GM12878 (cell line): ENCODE measurements at regions not wholly inside any gene's neighbourhood (a gene's known extent, or its start where the extent isn't known, plus 50 kb on each side); places are given as distances from the start of the nearest gene placed in this dataset.

Experiments used
- ATAC-seq: fragments of 200-7000 bp; cut with Tn5 transposase; 3 replicates; pipeline ENCODE4 v1.9.1; 2020; ENCODE audit warnings: mild to moderate bottlenecking, moderate library complexity
- BruUV-seq: library from RNA; stranded (reverse); fragments of 400-500 nt; replicated peaks from 2 replicates; lab custom pipeline; 2021; lab: Mats Ljungman, UMichigan
- CTCF ChIA-PET: fragments of 300-600 bp; sonication (Branson Sonifier 250); formaldehyde crosslinking; extraction: SDS; loops from one replicate; lab custom pipeline; 2021; ENCODE audit warnings: inconsistent platforms; lab: Yijun Ruan, JAX
- POLR2A ChIA-PET: fragments of 350-600 bp; formaldehyde crosslinking; extraction: SDS; loops from one replicate; lab custom pipeline; 2021; ENCODE audit warnings: inconsistent platforms; lab: Charles Lee
- RAD21 ChIA-PET: fragments of 300-600 bp; sonication (Branson Sonifier 250); formaldehyde crosslinking; loops from one replicate; lab custom pipeline; 2023; ENCODE audit warnings: antibody characterized with exemption; ENCODE audit not compliant: unreplicated experiment; lab: Charles Lee
- SMC1A ChIA-PET: fragments of 300-600 bp; sonication (Branson Sonifier 250); formaldehyde crosslinking; loops from one replicate; lab custom pipeline; 2023; ENCODE audit not compliant: unreplicated experiment, uncharacterized antibody; lab: Charles Lee
- DNase-seq: peaks from one replicate; pipeline ENCODE4 v3.0.0-alpha.2; 2011; ENCODE audit warnings: low read depth, low spot score
- FAIRE-seq: peaks from 3 replicates; lab custom pipeline; 2011; peaks lifted over from hg19 to GRCh38; lab: Jason Lieb, UNC
- H2AFZ ChIP-seq: 2 replicates; pipeline ENCODE4 v1.6.0; 2011; ENCODE audit warnings: low read depth, low read length, control low read depth; ENCODE audit not compliant: control insufficient read depth
- H3K27ac ChIP-seq: 2 replicates; pipeline ENCODE4 v1.5.1; 2011; ENCODE audit warnings: control low read depth; ENCODE audit not compliant: control insufficient read depth, insufficient read depth
- H3K27me3 ChIP-seq, 2 experiments: replicated peaks in 1 of 2; 2 replicates each; pipeline versions ENCODE4 v1.6.0 to v1.6.1; 2011; ENCODE audit warnings: low read length in 1 of 2; ENCODE audit not compliant: control insufficient read depth in 2 of 2, insufficient read depth in 2 of 2
- H3K36me3 ChIP-seq, 2 experiments: 2 replicates each; pipeline ENCODE4 v1.5.1; 2011; ENCODE audit warnings: low read length in 1 of 2; ENCODE audit not compliant: control insufficient read depth in 2 of 2, insufficient read depth in 2 of 2
- H3K4me1 ChIP-seq: 2 replicates; pipeline ENCODE4 v1.6.1; 2011; ENCODE audit warnings: mild to moderate bottlenecking, low read length, moderate library complexity, mixed read lengths; ENCODE audit not compliant: control insufficient read depth, insufficient read depth
- H3K4me2 ChIP-seq: 2 replicates; pipeline ENCODE4 v1.6.0; 2011; ENCODE audit warnings: control low read depth; ENCODE audit not compliant: control insufficient read depth, insufficient read depth
- H3K4me3 ChIP-seq: fragments of 200-600 bp; sonication (generic); 2 replicates; pipeline ENCODE4 v1.5.1; 2016
- H3K79me2 ChIP-seq: 2 replicates; pipeline ENCODE4 v1.6.0; 2011; ENCODE audit warnings: low read length; ENCODE audit not compliant: control insufficient read depth, insufficient read depth
- H3K9ac ChIP-seq: 2 replicates; pipeline ENCODE4 v1.8.0; 2011; ENCODE audit warnings: low read length, control low read depth, mixed read lengths; ENCODE audit not compliant: control insufficient read depth, insufficient read depth
- H3K9me3 ChIP-seq: replicated peaks from 3 replicates; pipeline ENCODE4 v1.5.1; 2011; ENCODE audit warnings: mild to moderate bottlenecking, low read length; ENCODE audit not compliant: control insufficient read depth, insufficient read depth
- H4K20me1 ChIP-seq: 2 replicates; pipeline ENCODE4 v1.6.0; 2011; ENCODE audit not compliant: control insufficient read depth, insufficient read depth
- CREM ChIP-seq: IDR thresholded peaks from 2 replicates; pipeline ENCODE4 v1.6.1; 2014; ENCODE audit warnings: antibody characterized with exemption, low read depth
- GATAD2B ChIP-seq: fragments of 450-650 bp; conservative IDR thresholded peaks from 2 replicates; pipeline ENCODE4 v1.6.1; 2017; ENCODE audit warnings: low read depth, mild to moderate bottlenecking, moderate library complexity
- POLR2AphosphoS2 ChIP-seq: IDR thresholded peaks from 2 replicates; pipeline ENCODE4 v1.6.1; 2011; ENCODE audit warnings: low read depth, mild to moderate bottlenecking, low read length, improper control_type of control experiment, moderate library complexity
- RFX5 ChIP-seq: IDR thresholded peaks from 2 replicates; pipeline ENCODE4 v1.6.1; 2011; ENCODE audit warnings: low read depth, low read length, improper control_type of control experiment
- SIN3A ChIP-seq: IDR thresholded peaks from 2 replicates; pipeline ENCODE4 v1.6.1; 2012; ENCODE audit warnings: low read depth, low read length, improper control_type of control experiment
- SMAD5 ChIP-seq: IDR thresholded peaks from 2 replicates; pipeline ENCODE4 v1.6.1; 2016; ENCODE audit warnings: antibody characterized with exemption, low read depth
- SUZ12 ChIP-seq: fragments of 200-600 bp; sonication (generic); IDR thresholded peaks from one replicate; pipeline ENCODE4 v1.6.1; 2018; ENCODE audit warnings: antibody characterized with exemption, mild to moderate bottlenecking; ENCODE audit not compliant: unreplicated experiment
- TARDBP ChIP-seq: IDR thresholded peaks from 2 replicates; pipeline ENCODE4 v1.6.1; 2016; ENCODE audit warnings: borderline replicate concordance
- ZBED1 ChIP-seq: IDR thresholded peaks from 2 replicates; pipeline ENCODE4 v1.6.1; 2016; ENCODE audit warnings: borderline replicate concordance
- WGBS: methylation state at CpG from one replicate; pipeline ENCODE4 v1.1.6; 2016; ENCODE audit warnings: low lambda C conversion rate; ENCODE audit not compliant: insufficient replicate concordance, insufficient coverage; ENCODE audit errors: missing lambda C conversion rate; 5-methylcytosine and 5-hydroxymethylcytosine counted together
- in situ Hi-C: fragments of 300-500 bp; cut with MboI; formaldehyde crosslinking; loops from 9 replicates; pipeline ENCODE4 v1.14.3; 2018; ENCODE audit warnings: mixed read lengths
- intact Hi-C: fragments of 100-400 bp; cut with micrococcal nuclease; formaldehyde crosslinking; loops from one replicate; pipeline ENCODE4 v1.14.2; 2022; ENCODE audit not compliant: unreplicated experiment
- TF ChIP-seq, protein P1 (sequence below), 3 experiments: IDR thresholded peaks in 2 of 3; conservative IDR thresholded peaks in 1 of 3; 2 replicates each; pipeline ENCODE4 v1.5.1; 2011; ENCODE audit warnings: low read depth in 3 of 3, low read length in 3 of 3, mild to moderate bottlenecking in 3 of 3, control low read depth in 2 of 3, moderate library complexity in 2 of 3, inconsistent platforms in 1 of 3, mixed read lengths in 1 of 3; ENCODE audit not compliant: control insufficient read depth in 2 of 3, insufficient read depth in 1 of 3; ENCODE audit errors: extremely low read depth in 1 of 3
- TF ChIP-seq, protein P2 (sequence below): fragments of 450-650 bp; IDR thresholded peaks from 2 replicates; pipeline ENCODE4 v1.6.1; 2018; ENCODE audit warnings: borderline replicate concordance, mild to moderate bottlenecking; ENCODE audit not compliant: partially characterized antibody
- TF ChIP-seq, protein P3 (sequence below): fragments of 150-350 bp; IDR thresholded peaks from 2 replicates; pipeline ENCODE4 v1.6.1; 2016; ENCODE audit warnings: low read depth, low read length

DNA sequence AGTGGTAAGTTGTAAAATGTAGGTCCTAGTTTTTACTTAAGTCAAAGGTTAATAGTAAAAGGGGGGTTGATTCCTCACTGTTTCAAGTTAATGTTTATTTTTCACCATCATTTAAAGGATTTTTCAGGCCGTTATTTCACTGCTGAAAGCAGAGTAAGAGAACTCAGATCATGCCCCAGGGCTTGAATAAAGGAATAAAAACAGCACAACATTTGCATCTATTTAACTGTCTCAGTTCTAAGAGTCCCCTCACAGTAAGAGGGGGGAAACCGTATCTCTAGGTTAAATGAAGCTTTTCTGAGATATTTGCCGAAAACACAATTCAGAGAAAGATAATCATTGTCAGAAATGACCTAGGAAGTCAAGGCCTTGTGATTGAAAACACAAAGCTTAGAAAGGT lies 138.2 kb upstream of the KCTD1 start:
- Histone ChIP-seq H3K79me2 (no peaks in the 10 kb centered on the region), H3K4me1 (no peaks in the 10 kb centered on the region), H3K9me3 (no peaks in the 10 kb centered on the region; the same call in 1 of the 3 replicates), H3K27me3 (peaks cover 0 to 3% of the 10 kb centered on the region in 2 experiments; a peak in 1 of 4 replicates), H3K4me3 (no peak overlapping the region), H3K27ac (no peak overlapping the region), H3K4me2 (no peak overlapping the region), H2AFZ (no peak overlapping the region), H3K36me3 (no peaks in the 10 kb centered on the region), H4K20me1 (no peaks in the 10 kb centered on the region), H3K9ac (no peak overlapping the region)
- RAD21 ChIA-PET = no interaction called here
- no peak for TF ChIP-seq CREM
- TF ChIP-seq, protein P1, sequence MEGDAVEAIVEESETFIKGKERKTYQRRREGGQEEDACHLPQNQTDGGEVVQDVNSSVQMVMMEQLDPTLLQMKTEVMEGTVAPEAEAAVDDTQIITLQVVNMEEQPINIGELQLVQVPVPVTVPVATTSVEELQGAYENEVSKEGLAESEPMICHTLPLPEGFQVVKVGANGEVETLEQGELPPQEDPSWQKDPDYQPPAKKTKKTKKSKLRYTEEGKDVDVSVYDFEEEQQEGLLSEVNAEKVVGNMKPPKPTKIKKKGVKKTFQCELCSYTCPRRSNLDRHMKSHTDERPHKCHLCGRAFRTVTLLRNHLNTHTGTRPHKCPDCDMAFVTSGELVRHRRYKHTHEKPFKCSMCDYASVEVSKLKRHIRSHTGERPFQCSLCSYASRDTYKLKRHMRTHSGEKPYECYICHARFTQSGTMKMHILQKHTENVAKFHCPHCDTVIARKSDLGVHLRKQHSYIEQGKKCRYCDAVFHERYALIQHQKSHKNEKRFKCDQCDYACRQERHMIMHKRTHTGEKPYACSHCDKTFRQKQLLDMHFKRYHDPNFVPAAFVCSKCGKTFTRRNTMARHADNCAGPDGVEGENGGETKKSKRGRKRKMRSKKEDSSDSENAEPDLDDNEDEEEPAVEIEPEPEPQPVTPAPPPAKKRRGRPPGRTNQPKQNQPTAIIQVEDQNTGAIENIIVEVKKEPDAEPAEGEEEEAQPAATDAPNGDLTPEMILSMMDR (IDR thresholded peaks at IDR 0.05 in 2 of 3, conservative IDR thresholded peaks at IDR 0.05 in 1 of 3; ENCODE audit: control insufficient read depth in 2 of 3, extremely low read depth in 1 of 3, insufficient read depth in 1 of 3, low read depth in 3 of 3, low read length in 3 of 3) = no peak
- no peak for TF ChIP-seq POLR2AphosphoS2
- TF ChIP-seq GATAD2B = no peak
- TF ChIP-seq SUZ12 = no peak
- TF ChIP-seq ZBED1 = no peak
- no peak for TF ChIP-seq SMAD5
- no peak for TF ChIP-seq RFX5
- TF ChIP-seq, protein P2, sequence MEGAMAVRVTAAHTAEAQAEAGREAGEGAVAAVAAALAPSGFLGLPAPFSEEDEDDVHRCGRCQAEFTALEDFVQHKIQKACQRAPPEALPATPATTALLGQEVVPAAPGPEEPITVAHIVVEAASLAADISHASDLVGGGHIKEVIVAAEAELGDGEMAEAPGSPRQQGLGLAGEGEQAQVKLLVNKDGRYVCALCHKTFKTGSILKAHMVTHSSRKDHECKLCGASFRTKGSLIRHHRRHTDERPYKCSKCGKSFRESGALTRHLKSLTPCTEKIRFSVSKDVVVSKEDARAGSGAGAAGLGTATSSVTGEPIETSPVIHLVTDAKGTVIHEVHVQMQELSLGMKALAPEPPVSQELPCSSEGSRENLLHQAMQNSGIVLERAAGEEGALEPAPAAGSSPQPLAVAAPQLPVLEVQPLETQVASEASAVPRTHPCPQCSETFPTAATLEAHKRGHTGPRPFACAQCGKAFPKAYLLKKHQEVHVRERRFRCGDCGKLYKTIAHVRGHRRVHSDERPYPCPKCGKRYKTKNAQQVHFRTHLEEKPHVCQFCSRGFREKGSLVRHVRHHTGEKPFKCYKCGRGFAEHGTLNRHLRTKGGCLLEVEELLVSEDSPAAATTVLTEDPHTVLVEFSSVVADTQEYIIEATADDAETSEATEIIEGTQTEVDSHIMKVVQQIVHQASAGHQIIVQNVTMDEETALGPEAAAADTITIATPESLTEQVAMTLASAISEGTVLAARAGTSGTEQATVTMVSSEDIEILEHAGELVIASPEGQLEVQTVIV = no peak
- no peak for TF ChIP-seq TARDBP
- TF ChIP-seq SIN3A = no peak
- TF ChIP-seq, protein P3, sequence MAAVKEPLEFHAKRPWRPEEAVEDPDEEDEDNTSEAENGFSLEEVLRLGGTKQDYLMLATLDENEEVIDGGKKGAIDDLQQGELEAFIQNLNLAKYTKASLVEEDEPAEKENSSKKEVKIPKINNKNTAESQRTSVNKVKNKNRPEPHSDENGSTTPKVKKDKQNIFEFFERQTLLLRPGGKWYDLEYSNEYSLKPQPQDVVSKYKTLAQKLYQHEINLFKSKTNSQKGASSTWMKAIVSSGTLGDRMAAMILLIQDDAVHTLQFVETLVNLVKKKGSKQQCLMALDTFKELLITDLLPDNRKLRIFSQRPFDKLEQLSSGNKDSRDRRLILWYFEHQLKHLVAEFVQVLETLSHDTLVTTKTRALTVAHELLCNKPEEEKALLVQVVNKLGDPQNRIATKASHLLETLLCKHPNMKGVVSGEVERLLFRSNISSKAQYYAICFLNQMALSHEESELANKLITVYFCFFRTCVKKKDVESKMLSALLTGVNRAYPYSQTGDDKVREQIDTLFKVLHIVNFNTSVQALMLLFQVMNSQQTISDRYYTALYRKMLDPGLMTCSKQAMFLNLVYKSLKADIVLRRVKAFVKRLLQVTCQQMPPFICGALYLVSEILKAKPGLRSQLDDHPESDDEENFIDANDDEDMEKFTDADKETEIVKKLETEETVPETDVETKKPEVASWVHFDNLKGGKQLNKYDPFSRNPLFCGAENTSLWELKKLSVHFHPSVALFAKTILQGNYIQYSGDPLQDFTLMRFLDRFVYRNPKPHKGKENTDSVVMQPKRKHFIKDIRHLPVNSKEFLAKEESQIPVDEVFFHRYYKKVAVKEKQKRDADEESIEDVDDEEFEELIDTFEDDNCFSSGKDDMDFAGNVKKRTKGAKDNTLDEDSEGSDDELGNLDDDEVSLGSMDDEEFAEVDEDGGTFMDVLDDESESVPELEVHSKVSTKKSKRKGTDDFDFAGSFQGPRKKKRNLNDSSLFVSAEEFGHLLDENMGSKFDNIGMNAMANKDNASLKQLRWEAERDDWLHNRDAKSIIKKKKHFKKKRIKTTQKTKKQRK = no peak
- DNase-seq = no peak
- WGBS = 29% methylated on average over 3 of the region's 3 CpGs
- in situ Hi-C loops = no loop called here
- CTCF ChIA-PET = no interaction called here
- intact Hi-C loops = no loop called here
- POLR2A ChIA-PET = interaction anchor here (1.3 kb wide), 1 partner anchor 25 kb away, joined by 3 read pairs; no protein-coding TSS in a partner anchor
- SMC1A ChIA-PET = interaction anchor here (0.8 kb wide), 1 partner anchor 10 kb away, joined by 3 read pairs; no protein-coding TSS in a partner anchor
- no peak for ATAC-seq
- BruUV-seq = no TSS peak
- peak; percentile 49 for FAIRE-seq
